ENCODE measurements at regions not wholly inside any gene's neighbourhood (a gene's known extent, or its start where the extent isn't known, plus 50 kb on each side); places are given as distances from the start of the nearest gene placed in this dataset.

GRCh38 chr14:25942090-25942489, 655.7 kb downstream of the NOVA1 start:
- Histone ChIP-seq H3K9me2 (ENCODE audit: insufficient read depth, low read length) (peaks cover 4% of the 10 kb centered on the region), H3K27ac (ENCODE audit: low read length) (peak overlapping the region; percentile 96), H3K27me3 (ENCODE audit: insufficient read depth, low read depth, low read length) (no peaks in the 10 kb centered on the region), H3K79me2 (replicated peaks; ENCODE audit: insufficient read depth, low read length) (no peaks in the 10 kb centered on the region), H2AFZ (ENCODE audit: low read depth, low read length) (no peak overlapping the region), H3K4me3 (ENCODE audit: low read length) (no peak overlapping the region), H3K9ac (ENCODE audit: low read length) (no peak overlapping the region), H3F3A (ENCODE audit: insufficient read depth, low read length, poor library complexity, severe bottlenecking) (peaks cover 17% of the 10 kb centered on the region), H3K36me3 (ENCODE audit: insufficient read depth, low read length) (no peaks in the 10 kb centered on the region), H3K9me3 (ENCODE audit: low read length) (no peaks in the 10 kb centered on the region), H4K20me1 (ENCODE audit: insufficient read depth) (no peaks in the 10 kb centered on the region), H3K4me2 (ENCODE audit: low read length) (no peak overlapping the region)
- TF ChIP-seq REST (IDR thresholded peaks at IDR 0.05; ENCODE audit: borderline replicate concordance) (no peak), EP300 (conservative IDR thresholded peaks at IDR 0.05; ENCODE audit: poor library complexity, severe bottlenecking) (no peak), CTCF (IDR thresholded peaks at IDR 0.05; ENCODE audit: poor library complexity, severe bottlenecking) (no peak), POLR2AphosphoS5 (IDR thresholded peaks at IDR 0.05) (no peak), MXI1 (conservative IDR thresholded peaks at IDR 0.05; ENCODE audit: poor library complexity, severe bottlenecking) (no peak), EZH2 (IDR thresholded peaks at IDR 0.05; ENCODE audit: borderline replicate concordance, insufficient read depth, low read length, poor library complexity, severe bottlenecking) (no peak), RAD21 (conservative IDR thresholded peaks at IDR 0.05) (no peak), SMC3 (conservative IDR thresholded peaks at IDR 0.05; ENCODE audit: poor library complexity) (no peak), TAF1 (IDR thresholded peaks at IDR 0.05; ENCODE audit: low read depth) (no peak)

- H3K9me2 ChIP-seq (ENCODE audit: insufficient read depth, low read length) = no peaks in the 10 kb centered on the region
- TF ChIP-seq TAF1 (IDR thresholded peaks at IDR 0.05; ENCODE audit: low read depth) (no peak), EZH2 (IDR thresholded peaks at IDR 0.05; ENCODE audit: borderline replicate concordance, insufficient read depth, low read length, poor library complexity, severe bottlenecking) (no peak), MXI1 (conservative IDR thresholded peaks at IDR 0.05; ENCODE audit: poor library complexity, severe bottlenecking) (no peak), POLR2AphosphoS5 (IDR thresholded peaks at IDR 0.05) (no peak), RAD21 (conservative IDR thresholded peaks at IDR 0.05) (no peak), EP300 (conservative IDR thresholded peaks at IDR 0.05; ENCODE audit: poor library complexity, severe bottlenecking) (no peak), SMC3 (conservative IDR thresholded peaks at IDR 0.05; ENCODE audit: poor library complexity) (no peak), REST (IDR thresholded peaks at IDR 0.05; ENCODE audit: borderline replicate concordance) (no peak), CTCF (IDR thresholded peaks at IDR 0.05; ENCODE audit: poor library complexity, severe bottlenecking) (no peak)
- no peaks in the 10 kb centered on the region for H3K27me3 ChIP-seq (ENCODE audit: insufficient read depth, low read depth, low read length)
- peaks cover 3% of the 10 kb centered on the region for H3F3A ChIP-seq (ENCODE audit: insufficient read depth, low read length, poor library complexity, severe bottlenecking)
- no peaks in the 10 kb centered on the region for H3K9me3 ChIP-seq (ENCODE audit: low read length)
- H3K79me2 ChIP-seq (replicated peaks; ENCODE audit: insufficient read depth, low read length) = no peaks in the 10 kb centered on the region
- H3K27ac ChIP-seq (ENCODE audit: low read length) = no peak overlapping the region
- no peak overlapping the region for H3K9ac ChIP-seq (ENCODE audit: low read length)
- H3K4me2 ChIP-seq (ENCODE audit: low read length) = no peak overlapping the region
- no peaks in the 10 kb centered on the region for H4K20me1 ChIP-seq (ENCODE audit: insufficient read depth)
- H3K36me3 ChIP-seq (ENCODE audit: insufficient read depth, low read length) = no peaks in the 10 kb centered on the region
- H3K4me3 ChIP-seq (ENCODE audit: low read length) = no peak overlapping the region
- no peak overlapping the region for H2AFZ ChIP-seq (ENCODE audit: low read depth, low read length)
Measured at GRCh38 chr14:25933731-25934130, 664.1 kb downstream of the NOVA1 start.

Measured in neural cell (in vitro differentiated cells).